ENCODE measurements at regions not wholly inside any gene's neighbourhood (a gene's known extent, or its start where the extent isn't known, plus 50 kb on each side); places are given as distances from the start of the nearest gene placed in this dataset.
"Not testable (repeated sequence)": the region's sequence is repeated elsewhere in the genome, so short reads cannot be mapped to it uniquely, and the experiment has no call there.

DNA sequence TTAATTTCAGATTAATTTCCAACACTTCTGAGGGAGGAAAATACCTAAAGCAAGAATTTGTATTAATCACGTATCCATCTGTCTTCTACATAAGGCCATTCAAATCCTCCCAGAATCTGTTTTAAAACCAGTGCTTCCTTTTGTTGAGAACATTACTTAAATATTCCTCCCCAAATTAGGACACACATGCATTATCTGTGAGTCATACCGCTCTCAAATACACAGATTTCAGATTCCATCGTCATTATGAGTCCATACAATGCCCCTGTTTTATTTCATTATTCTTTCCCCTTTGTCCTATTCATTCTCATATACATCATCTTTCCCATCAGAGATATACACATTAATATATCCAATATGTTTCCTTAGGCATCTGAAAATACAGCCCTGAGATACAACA, 57.3 kb upstream of the PRSS12 start:
- no peak overlapping the region for H3K4me3 ChIP-seq
- no peak overlapping the region for H3K27ac ChIP-seq

GRCh38 chr4:118417325-118417724, 64.5 kb upstream of the PRSS12 start:
- Histone ChIP-seq H3K4me3 (no peak overlapping the region), H3K27ac (peak overlapping the region in 1 of 21 experiments; percentile 54)

DNA sequence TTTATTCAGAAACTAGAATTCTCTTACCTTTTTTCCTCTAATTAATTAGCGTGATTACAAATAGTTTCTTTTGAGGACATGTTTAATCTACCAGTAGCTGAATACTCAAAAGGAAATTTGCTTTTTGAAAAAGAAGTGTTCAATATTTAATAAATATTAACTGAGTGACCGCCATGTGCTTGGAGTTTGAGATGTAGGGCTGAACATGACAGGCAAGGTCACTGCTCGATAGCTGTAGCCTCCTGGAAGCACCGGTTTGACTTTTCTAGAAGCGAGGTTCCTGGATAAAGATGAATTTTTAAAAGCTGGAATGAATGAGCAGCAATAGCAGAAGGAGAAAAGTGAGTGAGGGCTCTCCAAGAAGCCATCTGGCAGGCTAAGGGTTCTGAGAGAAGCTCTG, 65.0 kb upstream of the PRSS12 start:
- H3K27ac ChIP-seq: peak overlapping the region in 1 of 21 experiments; percentile 54
- not testable (repeated sequence) for H3K4me3 ChIP-seq

DNA sequence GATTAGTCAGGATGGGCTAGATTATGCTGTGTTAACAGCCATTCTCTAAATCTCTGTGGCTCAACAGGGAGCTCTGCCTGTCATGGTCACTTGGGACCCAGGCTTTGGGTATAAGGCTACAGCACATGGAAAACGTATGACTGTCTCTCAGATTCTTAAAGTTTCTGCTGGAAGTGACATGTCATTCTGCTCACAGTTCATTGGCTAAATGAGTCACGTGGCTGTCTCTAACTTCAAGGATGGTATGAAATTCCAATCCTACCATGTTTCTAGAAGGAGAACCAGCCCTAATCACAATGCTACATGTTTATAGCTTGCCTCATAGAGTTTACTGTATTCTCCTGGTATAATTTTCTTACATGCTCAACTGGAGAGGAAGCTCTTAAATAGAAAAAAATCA, 65.6 kb upstream of the PRSS12 start:
- not testable (repeated sequence) for H3K4me3 ChIP-seq, H3K27ac ChIP-seq

GRCh38 chr4:118419626-118420025, 66.8 kb upstream of the PRSS12 start:
- peak overlapping the region in 6 of 21 experiments; percentile 11 to 60 (median 48) for H3K27ac ChIP-seq
- H3K4me3 ChIP-seq: peak overlapping the region in 1 of 7 experiments; percentile 21

DNA sequence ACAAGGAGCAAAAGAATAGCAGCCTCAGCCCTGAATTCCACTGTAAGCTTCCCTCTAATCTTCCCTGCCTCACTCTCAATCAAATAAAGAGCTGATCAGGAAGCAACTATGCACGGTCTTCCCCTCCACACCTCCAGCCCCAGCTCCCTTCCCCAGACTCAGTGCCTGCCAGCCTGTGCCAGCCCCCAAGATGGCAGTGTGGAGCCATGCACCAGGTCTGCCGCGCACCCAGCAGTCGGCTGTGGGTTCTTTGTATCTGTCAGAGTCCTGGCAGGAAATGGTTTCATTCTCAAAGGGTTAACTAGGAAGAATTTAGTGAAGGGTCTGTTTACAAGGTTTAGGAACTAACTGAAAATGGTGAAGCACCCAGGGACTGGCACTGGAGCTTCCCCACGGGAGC, 71.3 kb upstream of the PRSS12 start:
- H3K27ac ChIP-seq, H3K4me3 ChIP-seq: not testable (repeated sequence)

DNA sequence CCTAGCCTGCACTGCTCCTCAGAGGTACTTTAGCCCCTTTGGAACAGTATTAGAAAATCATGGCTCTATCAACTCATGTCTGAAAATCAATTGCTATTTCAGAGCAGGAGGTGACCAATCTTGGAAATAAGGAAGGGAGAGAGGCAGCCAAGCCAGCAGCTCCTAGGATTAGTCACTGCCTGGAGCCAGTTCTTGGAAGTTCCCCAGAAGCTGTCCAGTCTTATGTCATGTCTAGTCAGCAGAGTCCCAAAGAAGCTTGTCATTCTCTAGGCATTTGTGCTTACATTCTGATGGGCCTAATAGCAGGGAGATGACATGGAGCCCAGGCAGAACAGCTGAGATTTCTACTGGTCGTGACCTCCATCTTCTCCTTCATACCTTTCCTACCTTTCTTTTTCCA, 76.1 kb upstream of the PRSS12 start:
- H3K4me3 ChIP-seq, H3K27ac ChIP-seq: not testable (repeated sequence)

DNA sequence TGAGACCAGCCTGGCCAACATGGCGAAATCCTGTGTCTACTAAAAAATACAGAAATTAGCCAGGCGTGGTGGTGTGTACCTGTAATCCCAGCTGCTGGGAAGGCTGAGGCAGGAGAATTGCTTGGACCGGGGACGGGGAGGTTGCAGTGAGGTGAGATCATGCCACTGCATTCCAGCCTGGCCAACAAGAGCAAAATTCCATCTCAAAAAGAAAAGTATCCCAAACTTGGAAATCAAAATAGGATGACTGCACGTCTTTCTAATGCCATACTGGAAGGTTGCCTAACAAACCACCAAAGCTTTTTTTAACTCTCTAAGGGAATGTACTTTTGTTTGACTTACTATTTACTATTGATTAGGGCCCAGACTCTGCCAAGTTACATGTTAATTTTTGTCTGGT, 79.6 kb upstream of the PRSS12 start:
- not testable (repeated sequence) for H3K4me3 ChIP-seq, H3K27ac ChIP-seq

GRCh38 chr4:118433612-118434375, 81.0 kb upstream of the PRSS12 start:
- not testable (repeated sequence) for H3K27ac ChIP-seq, H3K4me3 ChIP-seq

GRCh38 chr4:118435415-118435814, 82.6 kb upstream of the PRSS12 start:
- not testable (repeated sequence) for H3K27ac ChIP-seq, H3K4me3 ChIP-seq

- H3K4me3 ChIP-seq, H3K27ac ChIP-seq: not testable (repeated sequence)
Observed at GRCh38 chr4:118442115-118442837, 89.5 kb upstream of the PRSS12 start.

DNA sequence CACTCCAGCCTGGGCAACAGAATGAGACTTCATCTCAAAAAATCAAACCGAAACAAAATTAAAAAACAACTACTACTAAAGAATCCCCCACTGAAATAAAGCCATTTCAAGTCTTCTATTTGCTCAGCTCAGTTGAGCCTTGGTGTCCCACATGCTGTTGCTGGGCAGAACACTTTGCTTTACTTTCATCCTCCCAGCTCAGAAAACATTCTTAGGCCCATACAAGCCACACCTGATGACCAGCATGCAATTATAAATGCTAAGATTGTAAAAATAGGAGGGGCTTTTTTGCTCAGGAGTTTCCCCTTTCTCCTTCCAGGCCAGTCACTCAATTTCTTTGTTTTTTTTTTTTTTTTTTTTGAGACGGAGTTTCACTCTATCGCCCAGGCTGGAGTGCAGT, 94.6 kb upstream of the PRSS12 start:
- not testable (repeated sequence) for H3K27ac ChIP-seq, H3K4me3 ChIP-seq

DNA sequence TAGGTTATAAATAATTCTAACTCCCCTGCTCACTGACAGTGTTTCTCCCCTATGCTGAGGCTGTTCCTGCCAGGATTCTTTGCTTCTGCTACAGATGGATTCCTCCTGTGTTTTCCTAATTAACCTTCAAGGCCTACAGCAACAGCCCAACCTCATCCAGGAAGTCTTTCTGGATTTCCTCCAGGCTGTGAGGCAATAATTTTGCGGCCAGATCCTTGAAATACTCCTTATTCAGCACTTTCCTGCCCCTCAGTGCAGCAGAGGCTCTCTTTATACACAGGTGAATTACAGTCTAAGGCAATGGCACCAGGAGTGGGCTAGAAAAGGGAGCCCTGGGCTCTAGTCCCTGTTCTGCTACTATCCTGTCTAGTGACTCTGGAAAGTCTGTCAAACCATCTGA, 102.1 kb upstream of the PRSS12 start:
- H3K27ac ChIP-seq, H3K4me3 ChIP-seq: not testable (repeated sequence)

DNA sequence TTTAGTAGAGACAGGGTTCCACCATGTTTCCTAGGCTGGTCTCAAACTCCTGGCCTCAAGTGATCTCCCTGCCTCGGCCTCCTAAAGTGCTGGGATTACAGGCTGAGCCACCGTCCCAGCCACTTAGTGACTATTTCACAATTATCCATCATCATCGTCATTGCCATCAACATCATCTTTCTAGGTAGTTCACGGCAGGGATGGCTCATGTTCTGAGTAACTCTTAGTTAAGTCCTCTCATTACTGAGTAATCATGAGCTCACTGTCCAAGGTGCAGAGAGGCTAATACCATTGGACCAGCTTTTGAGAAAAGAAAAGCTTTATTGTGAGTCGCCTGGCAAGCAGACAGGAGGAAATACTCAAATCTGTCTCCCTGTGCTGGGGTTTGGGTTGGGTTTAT, 108.6 kb upstream of the PRSS12 start:
- H3K27ac ChIP-seq, H3K4me3 ChIP-seq: not testable (repeated sequence)

DNA sequence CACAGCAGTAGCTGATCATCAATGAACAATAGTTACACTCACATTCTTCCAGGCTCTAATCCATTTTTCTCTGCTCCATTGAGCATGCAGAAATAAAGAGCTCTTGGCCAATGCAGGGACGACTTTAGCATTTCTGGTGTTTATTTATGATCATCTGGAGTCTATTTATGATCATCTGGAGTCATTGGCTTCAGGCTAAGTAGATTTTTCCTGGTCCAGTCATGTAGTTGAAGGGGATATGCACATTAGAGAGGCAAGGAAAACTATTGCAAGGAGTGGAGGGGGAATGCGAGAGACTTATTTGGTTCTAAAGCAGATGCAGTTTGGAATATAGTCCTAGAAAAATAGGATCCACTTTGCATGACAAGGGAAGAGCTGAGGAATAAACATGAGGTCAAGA, 113.0 kb upstream of the PRSS12 start:
- H3K4me3 ChIP-seq, H3K27ac ChIP-seq: not testable (repeated sequence)

GRCh38 chr4:118474001-118474626, 121.3 kb upstream of the PRSS12 start:
- not testable (repeated sequence) for H3K27ac ChIP-seq, H3K4me3 ChIP-seq

DNA sequence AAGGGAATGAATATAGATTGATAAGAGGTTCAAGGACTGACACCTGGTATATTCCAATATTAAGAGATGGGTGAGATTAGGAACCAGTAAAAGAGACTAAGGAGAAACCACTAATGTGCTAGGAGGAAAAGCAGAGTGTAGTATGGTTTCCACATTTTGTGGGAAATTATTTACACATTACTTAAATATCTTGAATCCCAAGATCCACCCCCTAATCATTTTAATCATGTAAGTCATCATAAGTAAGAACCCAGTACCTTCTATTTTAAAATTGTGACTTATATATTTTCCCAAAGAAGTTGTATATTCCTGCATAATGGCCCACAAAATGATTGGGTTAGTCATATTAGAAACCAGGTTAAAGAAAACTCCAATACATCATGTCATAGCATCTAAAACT, 122.0 kb upstream of the PRSS12 start:
- not testable (repeated sequence) for H3K4me3 ChIP-seq, H3K27ac ChIP-seq

DNA sequence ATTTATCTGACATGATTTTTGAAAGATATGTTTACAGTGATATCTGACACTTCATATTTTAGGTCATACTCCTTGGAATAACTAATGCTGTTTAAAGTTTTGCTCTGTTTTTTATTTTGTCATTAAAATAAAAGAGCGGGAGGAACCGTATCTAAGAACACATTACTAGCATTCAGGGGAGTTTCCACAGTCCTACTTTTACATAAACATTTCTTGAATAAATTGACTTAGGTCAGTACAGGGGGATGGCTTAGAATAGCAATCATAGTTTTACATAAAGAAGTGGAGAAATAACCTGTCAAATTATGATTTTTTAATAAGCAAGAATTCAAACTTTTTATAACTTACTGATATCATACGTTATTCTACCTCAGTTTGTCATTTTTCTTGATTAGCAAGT, 123.1 kb upstream of the PRSS12 start:
- H3K4me3 ChIP-seq, H3K27ac ChIP-seq: not testable (repeated sequence)

DNA sequence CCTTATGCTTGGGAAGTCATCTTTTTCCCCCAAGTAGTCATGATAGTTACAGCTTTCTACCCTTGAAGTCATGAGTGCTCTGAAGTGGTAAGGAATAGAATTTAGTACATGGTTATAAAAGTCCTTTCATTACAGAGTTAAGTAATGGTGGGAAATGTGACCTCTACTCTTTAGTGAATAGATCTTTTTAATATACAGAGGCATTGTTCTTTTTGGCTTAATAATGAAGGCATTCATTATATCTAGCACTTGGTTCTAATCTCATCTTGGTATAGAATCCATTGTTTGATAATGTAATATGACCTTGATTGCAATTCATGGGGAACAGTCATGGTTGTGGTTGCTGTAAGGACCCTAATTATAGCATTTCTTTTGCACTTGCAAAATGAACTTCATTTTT, 125.0 kb upstream of the PRSS12 start:
- not testable (repeated sequence) for H3K27ac ChIP-seq

GRCh38 chr4:118485801-118486314, 133.1 kb upstream of the PRSS12 start:
- not testable (repeated sequence) for H3K4me3 ChIP-seq, H3K27ac ChIP-seq

More for the DNA sequence above, 125.0 kb upstream of the PRSS12 start:
- H3K4me3 ChIP-seq: not testable (repeated sequence)

DNA sequence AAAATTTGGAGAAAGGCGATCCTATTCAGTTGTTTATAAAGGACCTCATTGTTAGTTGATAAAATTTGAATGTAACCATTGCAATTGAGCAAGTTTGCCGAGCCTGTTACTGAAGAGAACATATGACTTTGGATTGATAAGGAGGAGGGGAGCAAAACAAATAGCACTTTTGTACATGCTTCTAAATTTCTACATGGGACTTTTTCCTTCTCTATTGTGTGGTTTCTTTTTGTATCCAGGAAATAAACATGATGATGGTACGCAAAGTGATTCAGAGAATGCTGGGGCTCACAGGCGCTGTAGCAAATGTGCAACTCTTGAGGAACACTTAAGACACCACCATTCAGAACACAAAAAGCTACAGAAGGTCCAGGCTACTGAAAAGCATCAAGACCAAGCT, 140.2 kb upstream of the PRSS12 start:
- H3K4me3 ChIP-seq, H3K27ac ChIP-seq: not testable (repeated sequence)

Data from skin epidermis (tissue), 12 donors.